Ectodermal cell (in vitro differentiated cells): ENCODE measurements at regions not wholly inside any gene's neighbourhood (a gene's known extent, or its start where the extent isn't known, plus 50 kb on each side); places are given as distances from the start of the nearest gene placed in this dataset.

Source experiments
- H3K27ac ChIP-seq: 2 replicates; pipeline ENCODE4 v1.7.0; 2013; ENCODE audit warnings: mild to moderate bottlenecking, low read depth, low read length; ENCODE audit not compliant: insufficient read depth, poor library complexity, severe bottlenecking
- H3K27me3 ChIP-seq: 2 replicates; pipeline ENCODE4 v1.7.0; 2013; ENCODE audit warnings: mild to moderate bottlenecking, low read length; ENCODE audit not compliant: insufficient read depth, control insufficient read depth, poor library complexity, severe bottlenecking
- H3K36me3 ChIP-seq: one replicate; pipeline ENCODE4 v1.7.0; 2013; ENCODE audit warnings: low read length; ENCODE audit not compliant: control insufficient read depth, insufficient read depth
- H3K4me1 ChIP-seq: one replicate; pipeline ENCODE4 v1.7.0; 2013; ENCODE audit warnings: low read length; ENCODE audit not compliant: control insufficient read depth, insufficient read depth
- H3K4me3 ChIP-seq: 2 replicates; pipeline ENCODE4 v1.7.0; 2013; ENCODE audit warnings: low read depth, low read length, control low read depth; ENCODE audit not compliant: insufficient read depth
- H3K9me3 ChIP-seq: 2 replicates; pipeline ENCODE4 v1.7.0; 2013; ENCODE audit warnings: mild to moderate bottlenecking, low read length, moderate library complexity; ENCODE audit not compliant: control insufficient read depth
- WGBS, 2 experiments: methylation state at CpG; one replicate each; pipeline ENCODE4 v1.1.7; 2013; ENCODE audit warnings: missing lambda C conversion rate in 2 of 2; 5-methylcytosine and 5-hydroxymethylcytosine counted together

DNA sequence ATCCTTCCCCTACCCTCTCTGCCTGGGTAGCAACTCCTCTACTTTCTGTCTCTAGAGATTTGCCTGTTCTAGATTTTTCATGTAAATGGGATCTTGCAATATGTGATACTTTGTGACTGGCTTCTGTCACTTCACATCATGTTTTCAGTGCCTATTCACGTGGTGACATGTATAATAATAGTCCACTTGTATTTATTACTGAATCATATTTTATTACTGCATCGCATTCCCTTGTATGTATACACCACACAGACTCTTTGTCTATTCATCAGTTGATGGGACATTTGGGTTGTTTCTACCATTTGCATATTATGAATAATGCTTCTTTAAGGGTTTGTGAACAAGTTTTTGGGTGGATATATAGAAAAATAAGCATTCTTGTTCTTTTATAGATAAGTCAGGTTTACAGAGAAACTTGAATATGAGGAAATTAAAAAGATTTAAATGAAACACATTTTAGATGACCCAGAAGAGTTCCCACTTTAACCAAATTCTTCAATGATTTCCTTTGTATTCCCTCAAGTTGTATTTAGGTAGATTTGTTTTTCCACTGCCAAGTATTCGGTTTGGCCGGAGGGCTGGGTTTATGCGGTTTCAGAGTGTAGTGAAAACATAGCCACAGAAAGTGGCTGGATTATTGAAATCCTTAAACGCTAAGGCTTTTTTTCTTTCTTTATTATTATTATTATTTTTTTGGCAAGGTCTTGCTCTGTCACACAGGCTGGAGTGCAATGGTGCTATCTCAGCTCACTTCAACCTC is 178.7 kb upstream of the TMTC1 start:
- WGBS, 2 experiments = 87 to 100% methylated on average over 3 to 6 of the region's 6 CpGs
- Histone ChIP-seq H3K9me3 (no peaks in the 10 kb centered on the region), H3K4me1 (no peaks in the 10 kb centered on the region), H3K4me3 (no peak overlapping the region), H3K27ac (no peak overlapping the region), H3K27me3 (no peaks in the 10 kb centered on the region), H3K36me3 (no peaks in the 10 kb centered on the region)

- 73 to 92% methylated on average over 3 to 4 of the region's 4 CpGs for WGBS, 2 experiments
- no peaks in the 10 kb centered on the region for H3K36me3 ChIP-seq
- no peaks in the 10 kb centered on the region for H3K9me3 ChIP-seq
These were observed 177.5 kb upstream of the TMTC1 start for GRCh38 chr12:29961231-29961630.

DNA sequence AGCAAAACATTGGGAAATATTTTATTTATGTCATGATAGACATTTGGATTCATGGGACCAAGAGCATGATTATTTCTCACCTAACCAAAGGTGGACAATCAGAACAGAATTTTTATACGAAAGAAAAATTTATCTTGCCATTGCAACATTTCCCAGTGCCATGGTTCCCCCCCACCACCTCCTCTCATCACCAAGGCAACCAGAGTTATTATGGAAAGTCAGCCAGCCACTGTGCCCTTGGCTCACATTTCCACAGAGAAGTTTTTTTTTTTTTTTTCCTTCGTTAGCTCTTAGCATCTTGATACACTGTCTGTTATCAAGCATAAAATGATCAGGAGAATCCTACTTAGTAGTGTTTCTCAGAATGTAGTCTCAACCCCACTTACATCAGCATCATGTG is 176.4 kb upstream of the TMTC1 start:
- no peak overlapping the region for H3K4me3 ChIP-seq
- no peaks in the 10 kb centered on the region for H3K4me1 ChIP-seq
- 87 to 100% methylated on average over 1 to 2 of the region's 2 CpGs for WGBS, 2 experiments
- no peak overlapping the region for H3K27ac ChIP-seq
- no peaks in the 10 kb centered on the region for H3K36me3 ChIP-seq
- H3K27me3 ChIP-seq = no peaks in the 10 kb centered on the region
- no peaks in the 10 kb centered on the region for H3K9me3 ChIP-seq

More at GRCh38 chr12:29961231-29961630, 177.5 kb upstream of the TMTC1 start:
- no peak overlapping the region for H3K4me3 ChIP-seq
- H3K27me3 ChIP-seq = no peaks in the 10 kb centered on the region
- H3K27ac ChIP-seq = no peak overlapping the region
- no peaks in the 10 kb centered on the region for H3K4me1 ChIP-seq

GRCh38 chr12:29957835-29958234 is 174.1 kb upstream of the TMTC1 start:
- Histone ChIP-seq H3K36me3 (no peaks in the 10 kb centered on the region), H3K4me3 (no peak overlapping the region), H3K27me3 (no peaks in the 10 kb centered on the region), H3K9me3 (no peaks in the 10 kb centered on the region), H3K27ac (no peak overlapping the region), H3K4me1 (no peaks in the 10 kb centered on the region)
- 98 to 100% methylated on average over 1 to 2 of the region's 2 CpGs for WGBS, 2 experiments

DNA sequence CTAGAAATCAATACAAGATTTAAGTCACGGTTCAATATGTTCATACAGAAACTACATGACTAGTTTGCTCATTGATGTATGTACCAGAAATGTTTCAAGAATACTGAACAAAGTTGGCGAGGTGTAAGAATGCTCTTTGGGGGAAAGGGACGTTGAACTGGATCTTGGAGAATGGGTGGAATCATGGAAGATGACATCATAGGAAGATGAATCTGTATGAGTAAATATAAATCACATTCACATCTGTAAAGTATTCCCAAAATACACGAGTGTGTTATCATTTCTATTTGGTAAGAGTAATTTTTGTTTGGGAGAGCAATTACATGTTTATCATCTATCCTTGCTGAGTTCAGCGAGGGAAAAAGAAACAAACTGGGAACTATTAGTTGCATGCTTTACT is 162.2 kb upstream of the TMTC1 start:
- H3K4me3 ChIP-seq = no peak overlapping the region
- WGBS, 2 experiments = 89 to 92% methylated on average over 4 of the region's 5 CpGs
- H3K27ac ChIP-seq = no peak overlapping the region
- H3K36me3 ChIP-seq = no peaks in the 10 kb centered on the region
- no peaks in the 10 kb centered on the region for H3K27me3 ChIP-seq
- H3K4me1 ChIP-seq = no peaks in the 10 kb centered on the region
- no peaks in the 10 kb centered on the region for H3K9me3 ChIP-seq

DNA sequence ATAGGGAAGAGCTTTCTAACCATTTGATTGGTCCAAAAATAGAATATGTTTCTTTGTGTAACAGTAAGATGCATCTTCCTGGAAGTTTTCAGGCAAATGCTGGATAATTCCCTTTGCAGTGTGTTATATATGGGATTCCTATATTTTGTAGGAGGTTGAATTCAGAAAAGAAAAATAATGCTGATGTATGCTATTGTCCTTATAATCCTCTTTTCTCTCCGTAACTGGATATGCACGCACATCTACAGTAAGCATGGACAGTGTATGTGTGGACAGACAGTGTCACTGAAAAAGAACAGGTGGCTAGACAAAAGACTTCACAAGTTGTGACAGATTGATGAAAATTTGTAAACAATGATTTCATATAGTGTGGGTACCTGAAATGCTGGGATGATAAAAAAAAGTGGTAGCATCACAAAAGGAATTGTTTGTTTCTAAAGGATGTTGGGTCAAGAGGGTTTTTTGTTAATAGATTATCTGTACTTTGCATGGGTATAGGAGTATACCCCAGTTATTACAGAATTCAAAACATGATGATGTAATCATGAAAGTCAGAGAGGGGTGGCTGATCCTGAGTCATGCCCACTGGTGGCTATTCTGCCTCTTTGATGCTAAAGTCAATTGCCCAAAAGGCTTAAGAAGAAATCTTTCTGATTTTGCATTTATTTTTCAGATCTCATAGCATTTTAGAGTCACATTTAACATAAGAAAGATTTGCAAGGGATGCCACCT is 160.7 kb upstream of the TMTC1 start:
- Histone ChIP-seq H3K27ac (no peak overlapping the region), H3K4me1 (no peaks in the 10 kb centered on the region), H3K36me3 (no peaks in the 10 kb centered on the region), H3K4me3 (no peak overlapping the region), H3K9me3 (peaks cover 2% of the 10 kb centered on the region), H3K27me3 (no peaks in the 10 kb centered on the region)
- WGBS, 2 experiments = 93 to 96% methylated on average over 2 of the region's 2 CpGs

DNA sequence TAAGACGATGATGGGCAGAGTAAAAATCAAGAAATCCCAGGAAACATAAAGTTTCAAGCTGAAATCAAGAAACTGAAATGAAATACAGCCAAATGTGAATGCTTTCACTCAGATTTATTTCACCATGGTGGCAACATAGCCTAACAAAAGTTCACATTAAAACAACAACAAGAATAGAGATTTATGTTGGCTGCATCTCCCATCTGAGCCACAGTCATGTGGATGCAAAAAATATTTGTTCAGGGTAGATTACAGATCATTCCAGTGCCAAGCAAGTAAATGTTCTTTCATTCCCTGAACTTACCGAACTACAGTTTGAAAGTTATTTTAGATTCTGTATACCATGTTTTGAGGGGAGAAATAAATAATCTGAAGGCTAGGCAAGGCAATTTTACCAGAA is 159.9 kb upstream of the TMTC1 start:
- no peak overlapping the region for H3K4me3 ChIP-seq
- H3K27me3 ChIP-seq = no peaks in the 10 kb centered on the region

DNA sequence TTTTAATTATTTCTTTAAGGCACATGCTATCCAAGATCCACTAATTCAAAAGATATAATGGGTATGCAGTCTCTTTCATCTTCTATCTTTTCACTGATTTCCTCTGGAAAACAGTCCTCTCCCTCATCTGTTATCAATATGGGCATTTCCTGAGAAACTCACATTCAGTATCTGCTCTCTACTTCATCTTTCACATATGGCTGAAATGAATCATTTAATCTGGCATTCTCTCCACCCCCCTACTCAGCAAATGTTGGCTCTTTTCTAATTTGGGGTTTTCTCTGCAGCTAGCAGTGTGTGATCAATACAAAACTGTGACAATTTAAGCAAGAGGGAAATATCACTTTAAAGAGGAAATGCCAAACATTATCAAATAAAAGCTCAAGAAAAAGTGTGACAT is 157.1 kb upstream of the TMTC1 start:
- no peaks in the 10 kb centered on the region for H3K27me3 ChIP-seq
- no peaks in the 10 kb centered on the region for H3K4me1 ChIP-seq
- no peak overlapping the region for H3K27ac ChIP-seq
- H3K4me3 ChIP-seq = no peak overlapping the region
- H3K36me3 ChIP-seq = no peaks in the 10 kb centered on the region
- peaks cover 2% of the 10 kb centered on the region for H3K9me3 ChIP-seq

More for the DNA sequence above, 159.9 kb upstream of the TMTC1 start:
- Histone ChIP-seq H3K36me3 (no peaks in the 10 kb centered on the region), H3K4me1 (no peaks in the 10 kb centered on the region), H3K27ac (no peak overlapping the region), H3K9me3 (peaks cover 2% of the 10 kb centered on the region)
- 98 to 100% methylated on average over 2 of the region's 2 CpGs for WGBS, 2 experiments

DNA sequence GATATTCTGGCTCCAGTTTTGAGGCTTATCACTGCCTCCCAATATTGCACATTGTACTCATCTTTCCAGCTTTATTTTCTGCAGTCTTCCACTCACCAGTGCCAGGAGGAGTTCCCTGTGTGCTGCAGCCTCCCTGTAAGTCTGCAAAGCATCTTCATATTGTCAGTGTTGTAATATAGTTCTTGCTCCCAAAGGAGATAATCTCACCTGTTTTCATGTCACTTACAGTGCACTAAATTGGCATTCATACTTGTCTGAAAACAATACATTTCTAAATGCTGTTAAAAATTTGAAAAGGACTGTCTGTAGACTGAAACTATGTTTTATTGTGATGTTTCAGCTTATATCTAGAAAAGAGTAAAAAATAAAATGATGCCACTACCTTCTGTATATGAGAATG is 146.8 kb upstream of the TMTC1 start:
- Histone ChIP-seq H3K27ac (no peak overlapping the region), H3K9me3 (no peaks in the 10 kb centered on the region), H3K27me3 (no peaks in the 10 kb centered on the region), H3K36me3 (no peaks in the 10 kb centered on the region), H3K4me1 (no peaks in the 10 kb centered on the region), H3K4me3 (no peak overlapping the region)

DNA sequence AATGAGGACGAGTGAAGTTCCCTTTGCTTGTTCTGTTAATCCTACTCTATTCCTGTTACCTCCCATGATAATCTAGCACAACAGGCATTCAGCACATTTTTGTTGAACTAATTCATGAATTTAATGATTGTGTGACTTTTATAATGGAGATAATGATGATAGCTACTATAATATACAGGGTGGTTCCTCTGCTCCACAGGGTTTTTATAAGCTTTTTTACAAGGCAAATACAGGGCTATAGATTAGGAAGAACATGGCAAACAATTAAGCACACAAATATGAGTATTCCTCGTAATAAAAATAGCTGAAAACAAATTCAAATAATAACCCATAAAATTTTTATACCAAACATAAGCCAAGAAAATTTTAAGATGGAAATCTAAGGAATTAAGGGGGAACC is 145.6 kb upstream of the TMTC1 start:
- WGBS, 2 experiments = 94% methylated on average over 2 of the region's 2 CpGs; no CpG with 5 or more reads in 1 of the 2 experiments

More for the DNA sequence above, 145.6 kb upstream of the TMTC1 start:
- H3K27ac ChIP-seq = no peak overlapping the region
- H3K4me1 ChIP-seq = no peaks in the 10 kb centered on the region
- H3K36me3 ChIP-seq = no peaks in the 10 kb centered on the region
- no peaks in the 10 kb centered on the region for H3K27me3 ChIP-seq
- H3K4me3 ChIP-seq = no peak overlapping the region
- no peaks in the 10 kb centered on the region for H3K9me3 ChIP-seq
